OCI-LY3 (cell line): ENCODE measurements at regions not wholly inside any gene's neighbourhood (a gene's known extent, or its start where the extent isn't known, plus 50 kb on each side); places are given as distances from the start of the nearest gene placed in this dataset.

Source experiments
- CTCF ChIP-seq: fragments of 200-600, 300-600 bp; sonication (generic); IDR thresholded peaks from 2 replicates; pipeline ENCODE4 v1.5.1; 2014; ENCODE audit warnings: antibody characterized with exemption, low read length, low read depth
- EZH2phosphoT487 ChIP-seq: fragments of 200-600 bp; shearing (Covaris generic); IDR thresholded peaks from 2 replicates; pipeline ENCODE4 v1.6.1; 2018; ENCODE audit warnings: antibody characterized with exemption, mixed run types, low read depth

GRCh38 chr2:6692819-6693218 is 172.9 kb downstream of the CMPK2 start:
- TF ChIP-seq CTCF, result no peak
- TF ChIP-seq EZH2phosphoT487, result no peak
